ENCODE measurements at regions not wholly inside any gene's neighbourhood (a gene's known extent, or its start where the extent isn't known, plus 50 kb on each side); places are given as distances from the start of the nearest gene placed in this dataset.

DNA sequence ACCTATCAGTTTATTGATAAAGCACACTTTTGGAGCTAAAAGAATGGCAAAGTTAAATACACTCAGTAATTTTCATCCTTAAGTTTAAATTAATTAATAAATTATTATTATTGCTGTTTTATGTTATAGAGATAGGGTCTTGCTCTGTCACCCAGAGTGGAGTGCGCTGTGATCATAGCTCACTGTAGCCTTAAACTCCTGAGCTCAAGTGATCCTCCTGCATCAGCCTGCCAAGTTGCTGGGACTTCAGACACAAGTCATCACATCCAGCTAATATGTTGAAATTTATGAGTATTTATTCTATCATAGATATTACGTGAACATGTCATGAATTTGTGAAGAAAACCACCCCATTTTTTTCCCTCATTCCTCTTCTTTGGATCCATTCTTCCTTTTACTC, 64.2 kb downstream of the GJA1 start:
- no peak overlapping the region for H3K27ac ChIP-seq
- 83% methylated on average over 2 of the region's 2 CpGs for WGBS

GRCh38 chr6:121503589-121503991, 68.1 kb downstream of the GJA1 start:
- Histone ChIP-seq H3K4me3 (no peak overlapping the region), H3K27me3 (no peaks in the 10 kb centered on the region), H3K27ac (no peak overlapping the region), H3K4me1 (peaks cover 17% of the 10 kb centered on the region), H3K36me3 (no peaks in the 10 kb centered on the region), H3K9me3 (no peaks in the 10 kb centered on the region)
- WGBS, result 62% methylated on average over 2 of the region's 2 CpGs
- TF ChIP-seq POLR2AphosphoS5 (IDR thresholded peaks at IDR 0.05) (no peak), EP300 (IDR thresholded peaks at IDR 0.05) (no peak), CTCF (IDR thresholded peaks at IDR 0.05) (no peak), POLR2A (IDR thresholded peaks at IDR 0.05) (no peak)
- no peak for DNase-seq (ENCODE audit: low spot score in 2 of 2)

More for the DNA sequence above, 64.2 kb downstream of the GJA1 start:
- H3K36me3 ChIP-seq, result no peaks in the 10 kb centered on the region
- H3K9me3 ChIP-seq, result no peaks in the 10 kb centered on the region
- DNase-seq (ENCODE audit: low spot score in 2 of 2), result no peak
- TF ChIP-seq CTCF (IDR thresholded peaks at IDR 0.05) (no peak), POLR2A (IDR thresholded peaks at IDR 0.05) (no peak), EP300 (IDR thresholded peaks at IDR 0.05) (no peak), POLR2AphosphoS5 (IDR thresholded peaks at IDR 0.05) (no peak)
- H3K4me3 ChIP-seq, result no peak overlapping the region
- H3K4me1 ChIP-seq, result peaks cover 12% of the 10 kb centered on the region
- H3K27me3 ChIP-seq, result no peaks in the 10 kb centered on the region

- 38% methylated on average over 1 of the region's 1 CpG for WGBS
- Histone ChIP-seq H3K27me3 (no peaks in the 10 kb centered on the region), H3K36me3 (no peaks in the 10 kb centered on the region), H3K9me3 (no peaks in the 10 kb centered on the region), H3K4me3 (no peak overlapping the region), H3K4me1 (peaks cover 17% of the 10 kb centered on the region), H3K27ac (no peak overlapping the region)
- TF ChIP-seq POLR2AphosphoS5 (IDR thresholded peaks at IDR 0.05) (no peak), POLR2A (IDR thresholded peaks at IDR 0.05) (no peak), CTCF (IDR thresholded peaks at IDR 0.05) (no peak), EP300 (IDR thresholded peaks at IDR 0.05) (no peak)
- no peak for DNase-seq (ENCODE audit: low spot score in 2 of 2)
Observed at GRCh38 chr6:121504227-121504626, 68.8 kb downstream of the GJA1 start.

GRCh38 chr6:121505284-121505683, 69.8 kb downstream of the GJA1 start:
- DNase-seq (ENCODE audit: low spot score in 2 of 2), result no peak
- Histone ChIP-seq H3K27ac (no peak overlapping the region), H3K9me3 (no peaks in the 10 kb centered on the region), H3K4me1 (peaks cover 17% of the 10 kb centered on the region), H3K4me3 (no peak overlapping the region), H3K27me3 (no peaks in the 10 kb centered on the region), H3K36me3 (no peaks in the 10 kb centered on the region)
- TF ChIP-seq CTCF (IDR thresholded peaks at IDR 0.05) (no peak), POLR2A (IDR thresholded peaks at IDR 0.05) (no peak), EP300 (IDR thresholded peaks at IDR 0.05) (no peak), POLR2AphosphoS5 (IDR thresholded peaks at IDR 0.05) (no peak)
- 95% methylated on average over 2 of the region's 2 CpGs for WGBS

DNA sequence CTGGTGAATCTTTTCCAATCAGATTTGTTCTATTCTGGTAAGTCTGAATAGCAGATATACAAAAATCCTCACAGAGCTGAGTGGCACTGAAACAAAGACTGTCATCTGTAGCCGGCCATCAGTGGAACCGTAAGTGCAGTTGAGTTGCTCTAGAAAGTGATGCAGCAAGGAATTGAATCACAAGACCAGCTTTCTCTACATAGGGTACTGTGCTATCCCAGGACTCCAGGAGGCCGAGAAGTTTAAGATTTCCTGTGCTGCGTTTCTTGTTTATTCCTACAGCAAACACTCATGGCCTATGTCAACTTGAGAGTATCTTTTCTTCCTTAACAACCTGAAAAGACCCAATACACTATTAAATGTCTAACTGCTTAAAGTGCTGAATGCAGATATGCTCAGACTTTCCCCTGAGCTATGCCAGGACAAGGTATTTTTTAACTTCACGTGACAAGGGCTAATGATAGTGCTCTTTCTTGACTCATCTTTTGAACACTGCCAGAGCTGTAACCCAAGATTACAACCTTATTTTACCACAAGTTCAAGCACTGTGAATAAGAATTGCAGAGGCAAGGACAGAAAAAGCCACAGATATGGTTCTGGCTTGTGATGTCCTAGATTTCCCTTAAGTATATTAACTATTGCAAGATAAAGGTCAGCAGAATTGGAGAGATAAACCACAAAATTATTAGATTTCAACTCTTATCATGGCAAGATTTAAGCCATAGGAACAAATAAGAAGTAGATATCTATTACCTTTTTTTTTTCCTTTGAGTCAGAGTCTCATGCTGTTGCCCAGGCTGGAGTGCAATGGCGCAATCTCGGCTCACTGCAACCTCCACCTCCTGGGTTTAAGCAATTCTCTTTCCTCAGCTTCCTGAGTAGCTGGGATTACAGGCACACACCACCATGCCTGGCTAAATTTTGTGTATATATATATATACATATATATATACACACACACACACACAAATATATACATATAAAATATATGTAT, 71.6 kb downstream of the GJA1 start:
- TF ChIP-seq POLR2AphosphoS5 (IDR thresholded peaks at IDR 0.05), result no peak
- TF ChIP-seq EP300 (IDR thresholded peaks at IDR 0.05), result no peak
- no peak for TF ChIP-seq CTCF (IDR thresholded peaks at IDR 0.05)
- no peak for TF ChIP-seq POLR2A (IDR thresholded peaks at IDR 0.05)
- no peak overlapping the region for H3K27ac ChIP-seq
- 73% methylated on average over 7 of the region's 7 CpGs for WGBS

More for the DNA sequence above, 71.6 kb downstream of the GJA1 start:
- H3K9me3 ChIP-seq, result no peaks in the 10 kb centered on the region
- no peaks in the 10 kb centered on the region for H3K36me3 ChIP-seq
- no peaks in the 10 kb centered on the region for H3K27me3 ChIP-seq
- no peak overlapping the region for H3K4me3 ChIP-seq
- no peak for DNase-seq (ENCODE audit: low spot score in 2 of 2)
- peaks cover 19% of the 10 kb centered on the region for H3K4me1 ChIP-seq

Data from suprapubic skin (tissue), 4 donors.